NOMO-1 treated with DMSO at 0.1 percent for 48 hours (cell line): ENCODE measurements at regions not wholly inside any gene's neighbourhood (a gene's known extent, or its start where the extent isn't known, plus 50 kb on each side); places are given as distances from the start of the nearest gene placed in this dataset.

ENCODE experiments used
- DNase-seq: peaks from one replicate; lab custom pipeline; 2025; ENCODE audit not compliant: unreplicated experiment; lab: John Stamatoyannopoulos, UW

DNA sequence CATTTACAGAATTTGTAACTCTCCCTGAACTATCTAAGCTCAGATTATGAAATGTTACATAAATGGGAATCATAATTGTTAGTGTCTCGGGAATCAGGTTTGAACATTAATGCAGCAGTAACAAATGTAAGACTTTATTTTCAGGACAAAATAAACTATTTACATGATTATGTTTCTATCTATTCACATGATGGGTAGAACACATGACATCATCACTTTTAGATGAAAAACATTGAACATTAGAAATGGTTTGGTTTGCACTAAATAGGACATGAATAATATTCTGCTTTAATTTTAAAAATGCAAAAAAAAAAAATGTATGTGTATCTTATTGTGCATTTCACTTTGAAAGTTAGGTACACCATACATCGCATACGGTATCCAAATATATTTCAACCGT lies 745.5 kb upstream of the POT1 start:
- no peak for DNase-seq

DNA sequence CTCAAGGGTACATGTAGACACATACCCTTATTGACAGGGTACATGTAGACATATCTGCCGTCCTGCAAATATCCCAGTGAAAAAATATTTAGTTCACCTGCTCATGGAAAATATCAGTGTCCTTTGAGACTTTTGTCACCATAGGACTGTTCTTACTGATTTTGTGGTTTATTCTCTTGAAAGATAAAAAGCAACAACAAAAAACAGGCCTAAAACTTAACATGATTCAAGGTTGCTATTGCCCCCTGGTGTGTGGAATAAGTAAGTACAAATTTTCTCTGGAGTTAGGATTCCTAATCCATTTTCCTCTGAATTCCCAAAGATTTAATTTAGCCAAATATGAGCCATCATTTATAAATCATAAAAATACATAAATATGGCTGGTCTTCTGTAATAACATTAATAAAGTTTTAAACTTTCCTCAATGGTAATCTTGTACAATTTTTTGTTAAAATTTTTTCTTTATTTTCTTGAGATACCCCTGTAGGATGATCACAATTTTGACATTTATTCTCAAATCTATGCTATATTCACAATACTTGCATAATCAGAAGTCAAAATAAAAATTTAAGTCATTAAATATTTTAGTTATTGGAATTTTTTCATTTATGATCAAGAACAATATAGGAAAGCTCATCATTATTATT lies 741.4 kb upstream of the POT1 start:
- no peak for DNase-seq

DNA sequence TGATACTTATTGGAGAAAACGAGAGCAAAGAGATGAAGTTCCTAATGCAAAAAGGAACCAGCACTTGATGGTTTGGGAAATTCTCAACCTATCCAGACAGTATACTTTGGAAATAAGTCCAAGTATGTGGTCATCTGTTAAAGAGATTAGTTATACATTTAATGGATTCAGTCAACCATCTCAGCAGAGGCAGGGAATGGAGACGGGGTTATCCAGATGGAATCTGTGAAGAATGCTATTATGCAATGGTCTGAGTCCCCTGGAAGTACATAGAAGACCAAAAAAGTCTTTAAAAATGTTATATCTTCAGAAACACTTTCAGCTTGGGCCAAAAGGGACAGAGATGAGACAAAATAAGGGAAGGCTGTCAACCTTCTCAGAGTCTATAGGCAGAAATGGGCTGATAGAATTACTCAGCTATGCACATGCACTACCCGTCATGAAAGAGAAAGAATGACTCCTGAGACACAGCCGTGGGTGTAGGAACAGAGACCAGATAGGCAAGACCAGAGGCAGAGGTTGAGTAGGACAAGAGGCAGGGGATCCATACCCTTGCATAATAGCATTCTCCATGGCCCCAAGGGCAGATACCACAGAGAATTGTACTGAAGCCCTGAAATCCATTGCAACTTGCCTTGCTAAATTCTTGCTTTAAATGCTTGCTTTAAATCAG lies 738.8 kb upstream of the POT1 start:
- no peak for DNase-seq

DNA sequence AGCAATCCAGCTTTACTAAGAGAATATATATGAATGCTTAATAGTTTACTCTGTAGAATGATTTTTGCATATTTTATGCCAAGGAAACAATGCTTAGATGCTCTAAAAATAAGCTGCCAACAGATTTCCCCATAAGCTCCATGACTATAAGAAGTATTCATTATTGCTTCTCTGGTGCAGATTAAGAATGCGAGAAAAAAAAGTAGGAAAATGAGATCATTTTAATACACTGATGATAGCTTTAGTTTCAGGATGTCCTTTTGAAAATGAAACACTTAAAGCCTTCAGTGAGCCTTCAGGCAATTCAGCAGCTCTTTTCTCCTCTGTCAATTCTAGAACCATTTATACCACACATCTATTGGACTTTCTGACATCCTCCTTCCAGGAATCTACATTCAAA lies 735.0 kb upstream of the POT1 start:
- DNase-seq = no peak

DNA sequence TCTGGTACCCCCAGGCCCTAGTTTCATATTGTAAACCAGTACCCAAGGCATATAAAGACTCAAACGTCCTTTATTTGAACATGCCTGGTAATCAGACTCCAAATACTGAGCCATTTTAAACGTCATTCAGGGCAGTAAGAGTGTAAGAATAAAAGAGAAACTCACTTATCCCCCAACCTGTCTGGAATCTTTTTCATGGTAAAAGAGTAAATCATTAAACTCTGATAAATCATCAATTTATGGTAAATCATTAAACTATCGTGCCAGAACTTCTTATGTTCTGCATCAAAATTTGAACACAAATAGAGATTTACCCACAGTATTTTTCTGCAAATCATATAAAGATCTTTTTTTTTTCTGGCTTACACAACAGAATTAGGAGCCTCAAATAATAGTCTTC lies 734.3 kb upstream of the POT1 start:
- DNase-seq = no peak

DNA sequence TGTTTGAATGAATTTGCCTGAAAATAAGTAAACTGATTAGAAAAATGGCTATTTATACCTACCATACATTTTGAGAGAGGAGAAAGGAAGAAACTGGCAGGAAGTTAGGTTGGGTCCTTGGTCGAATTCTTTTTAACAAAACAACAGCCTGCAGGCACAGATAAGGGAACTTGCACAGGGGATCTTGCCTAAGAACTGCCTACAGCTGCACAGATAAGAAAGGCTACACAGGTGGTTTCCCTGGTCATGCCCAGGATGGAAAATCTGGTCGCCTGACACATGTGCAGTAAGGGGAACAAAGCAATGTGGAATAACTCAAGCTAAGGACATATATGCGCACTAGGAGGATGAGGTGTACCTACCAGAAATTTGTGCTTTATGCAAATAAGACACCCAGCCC lies 732.1 kb upstream of the POT1 start:
- DNase-seq = no peak

DNA sequence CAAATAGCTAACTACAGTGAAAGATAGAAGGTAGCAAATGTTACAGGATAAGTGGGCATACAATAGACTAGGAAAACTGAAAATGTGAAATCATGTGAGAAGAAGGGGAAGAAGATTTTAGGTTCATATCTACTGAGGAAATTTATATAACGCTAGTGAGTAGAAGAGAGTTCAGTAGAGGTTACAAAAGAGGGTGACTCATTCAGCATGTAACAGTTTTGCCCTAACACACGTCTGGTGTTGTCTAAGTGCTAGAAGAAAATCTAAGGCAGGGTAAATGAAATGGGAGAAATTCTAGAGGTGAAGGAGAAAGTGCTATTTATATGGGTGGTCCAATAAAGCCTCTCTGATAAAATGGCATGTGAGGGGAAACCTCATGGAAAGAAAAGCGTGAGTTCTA lies 731.4 kb upstream of the POT1 start:
- DNase-seq = no peak

DNA sequence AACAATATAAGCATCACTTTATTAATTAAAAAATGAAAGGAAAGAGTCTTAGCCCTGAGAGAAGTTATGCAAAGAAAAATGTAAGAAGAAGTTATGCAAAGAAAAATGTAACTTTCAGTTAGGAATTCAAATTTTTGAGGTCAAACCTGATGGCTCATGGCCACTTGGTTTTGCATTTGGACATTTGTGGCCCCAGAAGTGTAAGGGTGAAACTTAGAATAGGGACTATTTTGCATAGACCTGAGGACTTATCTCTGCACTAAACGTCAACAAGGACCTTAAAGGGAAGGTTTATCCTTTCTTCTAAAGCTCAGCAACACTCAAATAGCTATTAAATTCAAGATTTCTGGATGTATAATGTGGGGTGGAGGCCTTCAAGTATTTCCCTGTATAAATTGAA lies 724.5 kb upstream of the POT1 start:
- no peak for DNase-seq

DNA sequence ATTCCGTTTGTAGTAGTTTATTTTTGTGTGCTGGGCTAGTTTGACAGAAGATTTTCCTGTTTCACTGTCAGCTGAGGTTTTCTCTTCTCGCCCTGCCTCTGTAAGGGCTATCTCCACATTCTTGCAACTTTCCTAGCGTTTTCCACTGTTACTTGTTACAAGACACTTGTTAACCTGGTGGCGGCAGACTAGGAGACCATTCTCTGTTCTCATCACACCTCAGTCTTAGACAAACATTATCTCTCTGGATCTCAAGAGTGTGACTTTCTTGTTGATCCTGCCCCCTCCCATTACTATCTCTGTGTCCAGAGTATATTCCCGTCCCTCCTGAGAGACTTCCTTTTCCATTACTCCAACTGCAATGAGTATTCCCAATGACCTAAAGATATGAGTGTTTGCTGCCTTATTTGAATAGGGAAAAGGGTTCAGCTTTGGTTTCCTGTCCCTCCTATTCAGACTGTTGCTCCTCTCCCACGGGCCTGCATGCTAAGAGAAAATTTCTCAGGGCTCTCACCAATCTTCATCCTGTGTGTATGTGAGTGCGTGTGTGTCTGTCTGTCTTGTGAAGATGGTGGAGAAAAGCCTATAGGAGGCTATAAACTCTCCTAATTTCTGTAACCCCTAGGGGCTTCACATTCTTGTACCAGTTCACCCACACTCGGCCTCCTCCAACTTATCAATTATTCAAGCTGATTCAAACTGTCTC lies 722.4 kb upstream of the POT1 start:
- DNase-seq = no peak

DNA sequence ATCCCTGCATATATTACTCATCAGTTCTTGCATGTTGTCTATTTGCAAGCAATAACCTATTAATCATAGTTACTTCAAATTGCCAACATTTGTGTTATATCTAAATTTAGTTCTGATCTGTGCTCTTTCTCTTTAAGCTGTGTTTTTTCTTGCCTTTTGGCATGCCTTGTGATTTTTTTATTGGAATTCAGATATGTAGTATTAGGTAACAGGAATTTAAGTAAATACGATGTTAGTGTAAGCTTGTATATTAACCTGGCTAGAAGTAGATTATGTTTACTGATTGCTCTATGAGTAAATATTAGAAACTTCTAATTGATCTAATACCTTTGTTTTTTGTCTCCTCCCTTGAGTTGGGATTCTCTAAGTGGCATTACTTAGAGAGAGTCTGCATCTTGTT lies 718.9 kb upstream of the POT1 start:
- no peak for DNase-seq

DNA sequence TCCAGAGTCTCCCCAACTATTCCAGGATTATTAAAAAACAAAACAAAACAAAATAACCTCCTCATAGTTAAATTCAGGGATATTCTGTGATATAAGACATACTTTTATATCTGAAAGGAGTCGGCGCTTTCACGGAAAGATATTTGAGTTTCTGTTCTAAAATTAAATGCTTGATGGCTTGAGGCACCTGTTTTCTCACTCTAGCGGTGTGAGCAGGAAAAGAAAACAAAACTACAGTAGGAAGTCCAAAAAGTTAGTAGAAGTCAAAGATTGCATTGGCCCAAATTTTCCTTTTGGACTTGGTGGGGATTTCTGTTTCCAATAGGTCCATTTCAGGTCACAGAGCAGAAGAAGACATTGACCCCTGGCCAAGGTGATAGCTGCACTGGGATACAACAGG lies 716.1 kb upstream of the POT1 start:
- no peak for DNase-seq

DNA sequence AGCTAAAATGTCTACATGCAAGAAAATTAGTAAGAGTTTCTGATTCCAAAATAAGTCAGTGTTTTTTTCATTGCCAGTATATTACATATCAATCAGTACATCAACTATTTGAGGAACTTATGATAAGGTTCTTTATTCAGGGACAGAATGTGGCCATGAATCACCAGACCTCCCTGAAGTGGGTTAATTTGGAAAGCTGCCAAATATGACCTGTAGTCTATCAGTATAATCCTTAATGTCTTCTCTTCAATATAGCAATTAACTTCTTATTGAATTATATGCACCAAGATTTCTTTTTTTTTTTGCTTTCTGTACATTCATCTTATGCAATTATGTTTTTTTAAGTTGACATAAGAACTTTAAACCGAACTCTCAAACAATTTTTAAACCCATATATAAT lies 714.5 kb upstream of the POT1 start:
- DNase-seq = no peak

DNA sequence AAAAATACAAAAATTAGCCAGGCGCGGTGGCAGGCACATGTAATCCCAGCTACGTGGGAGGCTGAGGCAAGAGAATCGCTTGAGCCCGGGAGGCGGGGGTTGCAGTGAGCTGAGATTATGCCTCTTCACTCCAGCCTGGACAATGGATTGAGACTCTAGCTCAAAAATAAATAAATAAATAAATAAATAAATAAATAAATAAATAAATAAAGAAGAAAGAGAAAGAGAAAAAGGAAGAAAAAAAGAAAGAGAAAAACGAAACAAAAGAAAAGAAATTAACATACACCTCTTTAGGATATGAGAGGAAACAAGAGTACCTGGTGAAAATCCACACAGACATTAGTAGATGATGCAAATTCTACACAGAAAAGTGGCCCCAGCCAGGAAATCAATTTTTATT lies 713.7 kb upstream of the POT1 start:
- no peak for DNase-seq

DNA sequence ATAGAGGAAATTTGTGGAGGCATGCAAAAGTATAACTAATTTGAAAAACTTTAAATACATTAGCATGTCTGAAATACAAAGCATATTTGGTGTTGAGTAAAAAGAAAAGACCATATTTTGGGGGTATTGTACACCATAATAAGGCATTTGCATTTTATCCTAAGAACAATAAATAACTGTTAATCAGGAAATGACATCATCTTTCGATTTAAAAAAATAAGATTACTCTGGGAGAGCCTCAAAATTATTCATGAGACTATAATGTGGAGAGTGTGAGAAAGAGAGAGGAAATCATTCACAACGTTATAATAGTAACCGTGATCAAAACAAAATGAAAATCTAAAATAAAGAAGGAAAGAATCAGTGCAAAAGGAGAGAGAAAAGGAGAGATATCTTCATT lies 712.3 kb upstream of the POT1 start:
- DNase-seq = no peak

DNA sequence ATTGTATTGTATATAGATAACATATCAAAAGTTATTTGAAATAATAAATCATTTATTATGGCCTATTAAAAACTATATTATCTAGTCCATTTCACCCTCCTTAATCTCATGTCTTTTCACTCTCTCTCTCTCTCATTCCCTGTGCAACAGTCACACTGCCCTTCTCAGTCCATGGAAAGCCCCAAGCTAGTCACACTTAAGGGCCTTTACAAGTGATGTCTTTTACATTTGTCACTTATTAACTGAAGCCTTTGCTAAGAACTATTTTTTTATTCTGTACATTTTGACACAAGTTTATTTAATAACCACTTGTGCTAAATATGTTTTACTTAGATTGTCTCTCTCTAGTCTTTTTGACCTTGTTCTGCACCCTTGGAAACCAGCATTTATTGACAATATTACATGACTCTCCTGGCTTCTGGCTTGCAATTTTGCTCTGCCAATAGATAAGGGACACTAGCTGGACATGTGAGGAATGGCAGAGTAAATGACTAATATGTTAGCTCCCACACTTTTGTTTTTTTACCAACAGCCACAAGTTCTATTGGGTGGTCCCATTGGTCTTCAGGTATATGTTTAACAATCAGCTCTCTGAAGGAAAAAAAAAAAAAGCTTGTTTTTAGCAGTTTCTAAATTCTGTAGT lies 706.8 kb upstream of the POT1 start:
- no peak for DNase-seq

DNA sequence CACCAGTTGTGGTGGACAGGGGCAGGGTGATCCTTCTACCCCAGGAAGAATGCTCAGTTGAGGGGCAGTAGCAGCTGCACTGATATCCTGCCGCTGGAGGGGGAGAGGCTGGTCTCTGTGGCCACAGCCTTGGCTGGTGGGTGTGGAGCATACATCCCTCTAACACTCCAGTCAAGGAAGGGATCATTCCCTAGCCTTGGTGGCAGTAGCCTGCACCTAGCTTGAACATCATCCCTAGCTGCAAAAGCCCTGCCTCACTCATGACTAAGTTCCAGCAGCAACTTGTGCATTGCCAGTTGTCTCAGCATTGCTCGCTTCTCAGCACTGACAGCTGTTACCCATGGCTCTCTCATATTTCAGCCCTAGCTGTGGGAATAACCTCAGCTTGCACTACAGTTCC lies 688.9 kb upstream of the POT1 start:
- DNase-seq = no peak

DNA sequence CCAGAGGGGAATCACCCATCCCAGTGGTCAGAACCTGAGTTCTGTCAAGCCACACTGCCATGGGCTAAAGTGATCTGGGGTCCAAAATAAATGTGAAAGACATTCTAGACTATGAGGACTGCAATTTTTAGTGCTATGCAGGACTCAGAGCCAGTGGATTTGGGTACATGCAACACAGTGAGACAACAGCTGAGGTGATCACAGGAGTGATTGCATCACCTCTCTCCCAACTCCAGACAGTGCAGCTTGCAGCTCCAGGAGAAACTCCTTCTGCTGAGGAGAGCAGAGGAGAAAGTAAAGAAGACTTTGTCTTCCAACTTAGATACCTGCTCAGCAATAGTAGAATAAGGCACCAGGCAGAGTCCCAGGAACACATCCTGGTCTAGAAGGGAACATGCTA lies 682.0 kb upstream of the POT1 start:
- no peak for DNase-seq

DNA sequence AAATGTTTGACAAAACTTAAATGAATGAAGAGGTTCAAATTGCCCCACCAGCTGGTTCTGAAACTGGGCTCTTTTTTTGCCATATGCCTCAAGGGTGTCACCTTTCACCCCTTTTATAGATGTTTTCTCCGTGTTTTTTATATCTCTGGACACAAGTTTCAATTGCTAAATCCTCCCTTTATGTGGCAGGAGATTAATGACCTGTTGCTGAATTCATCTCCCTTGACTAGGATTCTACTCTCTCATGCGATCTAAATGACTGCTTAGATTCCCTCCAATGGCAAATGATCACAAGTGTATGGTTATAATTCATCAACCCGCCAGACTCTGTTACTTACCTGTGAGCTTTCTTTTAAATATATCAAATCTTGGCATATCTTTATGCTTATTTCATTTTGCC lies 677.0 kb upstream of the POT1 start:
- DNase-seq = no peak

DNA sequence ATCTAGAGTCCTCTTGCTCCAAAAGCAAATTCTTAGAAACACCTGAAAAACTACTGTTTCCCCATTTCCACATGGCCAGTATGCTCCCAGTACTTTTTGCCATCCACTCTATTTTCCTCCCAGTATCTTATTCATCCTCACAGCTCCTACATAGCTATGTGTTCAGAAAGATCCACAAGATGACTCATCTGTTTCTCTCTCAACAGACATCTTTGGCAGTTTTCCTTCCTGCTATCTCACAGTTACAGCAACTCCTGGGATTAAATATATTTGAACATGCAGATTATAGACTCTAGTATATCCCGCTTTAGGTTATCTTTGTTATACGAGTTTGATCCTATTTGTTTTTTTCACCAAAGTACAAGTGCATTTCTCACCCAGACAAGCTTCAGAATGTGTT lies 675.6 kb upstream of the POT1 start:
- no peak for DNase-seq

DNA sequence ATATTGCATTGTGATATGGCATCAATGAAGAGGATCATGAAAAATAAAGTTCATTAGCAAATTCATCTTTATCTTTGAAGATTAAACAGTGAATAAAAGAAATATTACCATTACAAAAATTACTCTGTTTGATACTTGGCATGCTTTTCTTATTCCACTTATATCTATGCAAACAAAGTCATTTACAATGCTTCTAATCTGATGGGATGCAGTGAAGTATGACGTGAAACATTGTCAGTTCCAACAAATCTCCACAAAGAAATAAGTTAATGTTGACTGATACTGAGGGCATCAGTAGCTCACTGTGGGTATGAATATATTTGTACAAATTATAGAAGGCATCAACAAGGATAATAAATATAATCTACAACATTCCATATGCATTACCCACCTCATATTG lies 672.8 kb upstream of the POT1 start:
- DNase-seq = no peak

DNA sequence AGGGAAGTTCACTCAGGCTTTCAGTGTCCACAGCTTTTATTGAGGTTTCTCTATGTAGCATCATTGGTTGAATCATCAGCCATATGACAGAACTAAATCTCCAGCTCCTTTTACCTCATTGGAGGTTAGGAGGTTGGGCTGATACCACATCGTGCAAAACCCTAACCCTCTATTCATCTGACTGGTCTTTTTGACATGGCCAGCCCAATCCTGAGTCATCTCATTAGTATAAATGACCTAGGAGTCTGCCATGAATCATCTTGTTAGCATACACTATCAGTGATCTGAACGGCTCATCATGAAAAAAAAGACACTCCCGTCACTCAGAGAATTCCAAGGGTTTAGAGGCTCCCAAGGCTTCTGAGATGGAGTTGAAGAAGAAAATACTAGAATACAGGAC lies 669.8 kb upstream of the POT1 start:
- DNase-seq = no peak

DNA sequence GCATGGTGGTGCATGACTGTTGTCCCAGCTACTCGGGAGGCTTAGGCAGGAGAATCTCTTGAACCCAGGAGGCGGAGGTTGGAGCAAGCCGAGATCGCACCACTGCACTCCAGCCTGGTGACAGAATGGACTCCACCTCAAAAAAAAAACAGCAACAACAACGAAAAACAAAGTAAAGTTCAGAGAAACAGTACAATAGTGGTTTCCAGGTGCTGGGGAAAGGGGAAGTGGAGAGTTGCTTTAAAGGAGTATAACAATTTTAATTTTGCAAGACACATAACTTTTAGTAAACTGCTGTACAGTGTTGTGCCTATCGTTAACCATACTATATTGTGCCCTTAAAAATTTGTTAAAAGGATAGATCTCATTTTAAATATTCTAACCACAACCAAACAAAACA lies 662.7 kb upstream of the POT1 start:
- DNase-seq = no peak
